ENCODE measurements at regions not wholly inside any gene's neighbourhood (a gene's known extent, or its start where the extent isn't known, plus 50 kb on each side); places are given as distances from the start of the nearest gene placed in this dataset.

DNA sequence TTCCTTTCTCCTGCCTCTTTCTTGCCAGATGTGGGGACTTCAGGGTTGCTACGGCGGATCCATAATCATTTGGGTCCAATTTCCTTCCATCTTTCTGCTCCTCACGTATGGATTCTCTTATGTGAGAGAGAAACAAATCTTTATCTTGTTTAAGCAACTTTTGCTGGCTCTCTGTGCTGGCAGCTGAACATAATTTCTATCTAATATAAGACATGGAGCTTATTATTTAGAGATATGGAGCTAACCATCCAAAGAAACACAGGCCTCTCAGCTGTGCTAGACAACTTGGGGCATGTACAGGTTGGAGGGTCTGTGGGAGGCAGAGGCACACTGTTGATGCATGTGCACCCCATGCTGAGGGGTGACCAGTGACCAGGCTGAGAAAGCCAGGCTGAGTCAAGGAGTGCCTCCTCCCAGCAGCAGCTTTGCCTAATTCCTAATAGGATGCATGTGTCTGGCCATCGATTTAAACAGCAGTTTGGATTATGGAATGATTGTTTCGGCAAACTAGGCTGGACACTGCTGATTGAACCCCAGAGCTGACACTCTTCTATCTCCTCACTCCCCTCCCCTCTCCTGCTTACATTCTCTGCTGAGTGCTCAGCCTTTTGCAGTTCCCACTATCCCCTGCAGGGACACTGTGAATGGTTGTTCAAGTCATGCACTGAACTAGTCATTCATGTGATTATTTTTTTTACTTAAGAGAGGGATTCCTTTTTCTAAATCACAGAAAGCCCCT is 195.8 kb downstream of the ERCC6L2 start:
- Histone ChIP-seq H3K36me3 (replicated peaks in 1 of 2; ENCODE audit: insufficient read depth in 1 of 2, low read depth in 2 of 2) (no peaks in the 10 kb centered on the region), H3K4me3 (no peak overlapping the region), H3K4me1 (peaks cover 50% of the 10 kb centered on the region), H3K27ac (no peak overlapping the region), H3K9me3 (no peaks in the 10 kb centered on the region), H3K27me3 (no peaks in the 10 kb centered on the region)
- ATAC-seq (no peak), DNase-seq (peak in 2 of 4 donors; percentile 42 to 44)
- 84 to 91% methylated on average over 5 of the region's 5 CpGs for WGBS, 2 donors
- intact Hi-C loops (cut with DNase I): no loop called here
- TF ChIP-seq, protein P1, sequence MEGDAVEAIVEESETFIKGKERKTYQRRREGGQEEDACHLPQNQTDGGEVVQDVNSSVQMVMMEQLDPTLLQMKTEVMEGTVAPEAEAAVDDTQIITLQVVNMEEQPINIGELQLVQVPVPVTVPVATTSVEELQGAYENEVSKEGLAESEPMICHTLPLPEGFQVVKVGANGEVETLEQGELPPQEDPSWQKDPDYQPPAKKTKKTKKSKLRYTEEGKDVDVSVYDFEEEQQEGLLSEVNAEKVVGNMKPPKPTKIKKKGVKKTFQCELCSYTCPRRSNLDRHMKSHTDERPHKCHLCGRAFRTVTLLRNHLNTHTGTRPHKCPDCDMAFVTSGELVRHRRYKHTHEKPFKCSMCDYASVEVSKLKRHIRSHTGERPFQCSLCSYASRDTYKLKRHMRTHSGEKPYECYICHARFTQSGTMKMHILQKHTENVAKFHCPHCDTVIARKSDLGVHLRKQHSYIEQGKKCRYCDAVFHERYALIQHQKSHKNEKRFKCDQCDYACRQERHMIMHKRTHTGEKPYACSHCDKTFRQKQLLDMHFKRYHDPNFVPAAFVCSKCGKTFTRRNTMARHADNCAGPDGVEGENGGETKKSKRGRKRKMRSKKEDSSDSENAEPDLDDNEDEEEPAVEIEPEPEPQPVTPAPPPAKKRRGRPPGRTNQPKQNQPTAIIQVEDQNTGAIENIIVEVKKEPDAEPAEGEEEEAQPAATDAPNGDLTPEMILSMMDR (IDR thresholded peaks at IDR 0.05): peak in 6 of 7 experiments; percentile 35 to 54 (median 38)
- no peak for TF ChIP-seq POLR2A (IDR thresholded peaks at IDR 0.05)

GRCh38 chr9:96069629-96070220 is 194.2 kb downstream of the ERCC6L2 start:
- DNase-seq: no peak
- intact Hi-C loops (cut with DNase I): no loop called here
- Histone ChIP-seq H3K27me3 (no peaks in the 10 kb centered on the region), H3K4me3 (no peak overlapping the region), H3K9me3 (no peaks in the 10 kb centered on the region), H3K36me3 (replicated peaks in 1 of 2; ENCODE audit: insufficient read depth in 1 of 2, low read depth in 2 of 2) (no peaks in the 10 kb centered on the region), H3K4me1 (peaks cover 39% of the 10 kb centered on the region), H3K27ac (no peak overlapping the region)
- ATAC-seq: no peak
- 91 to 94% methylated on average over 8 of the region's 8 CpGs for WGBS, 2 donors
- no peak for TF ChIP-seq POLR2A (IDR thresholded peaks at IDR 0.05)
- TF ChIP-seq, protein P1 (IDR thresholded peaks at IDR 0.05): no peak

DNA sequence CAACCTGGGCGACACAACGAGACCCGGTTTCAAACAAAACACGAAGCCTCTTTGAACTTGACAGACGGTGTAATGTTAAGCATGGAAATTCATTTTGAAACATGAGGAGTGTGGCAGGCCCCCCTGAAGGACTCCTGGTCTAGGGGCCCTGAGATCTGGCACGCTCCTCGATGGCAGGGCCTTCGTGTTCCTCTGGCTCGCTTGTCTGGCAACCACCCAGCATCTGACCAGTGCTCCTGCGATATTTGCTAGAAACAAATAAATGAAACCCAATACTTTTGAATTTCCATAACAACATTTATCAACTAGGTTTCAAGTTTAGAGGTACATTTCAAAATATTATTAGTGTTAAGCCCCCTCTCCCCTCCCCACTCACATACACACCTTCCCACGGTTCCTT is 193.0 kb downstream of the ERCC6L2 start:
- H3K4me1 ChIP-seq: peaks cover 29% of the 10 kb centered on the region
- WGBS, 2 donors: 37 to 44% methylated on average over 11 of the region's 11 CpGs
- ATAC-seq (peak; percentile 47), DNase-seq (peak; percentile 78 to 91 (median 86))
- intact Hi-C loops (cut with DNase I): no loop called here
- no peaks in the 10 kb centered on the region for H3K36me3 ChIP-seq (replicated peaks in 1 of 2; ENCODE audit: insufficient read depth in 1 of 2, low read depth in 2 of 2)
- H3K9me3 ChIP-seq: no peaks in the 10 kb centered on the region
- TF ChIP-seq, protein P1 (IDR thresholded peaks at IDR 0.05): no peak
- TF ChIP-seq POLR2A (IDR thresholded peaks at IDR 0.05): no peak
- no peak overlapping the region for H3K4me3 ChIP-seq
- H3K27me3 ChIP-seq: no peaks in the 10 kb centered on the region
- peak overlapping the region in 2 of 4 donors; percentile 6 to 10 for H3K27ac ChIP-seq

GRCh38 chr9:96067600-96067999 is 192.1 kb downstream of the ERCC6L2 start:
- no peaks in the 10 kb centered on the region for H3K27me3 ChIP-seq
- ATAC-seq: no peak
- WGBS, 2 donors: 82 to 86% methylated on average over 5 of the region's 5 CpGs
- H3K27ac ChIP-seq: no peak overlapping the region
- TF ChIP-seq POLR2A (IDR thresholded peaks at IDR 0.05): no peak
- TF ChIP-seq, protein P1 (IDR thresholded peaks at IDR 0.05): no peak
- H3K36me3 ChIP-seq (replicated peaks in 1 of 2; ENCODE audit: insufficient read depth in 1 of 2, low read depth in 2 of 2): no peaks in the 10 kb centered on the region
- intact Hi-C loops (cut with DNase I): no loop called here
- DNase-seq: no peak
- peaks cover 20% of the 10 kb centered on the region for H3K4me1 ChIP-seq
- H3K4me3 ChIP-seq: no peak overlapping the region
- H3K9me3 ChIP-seq: no peaks in the 10 kb centered on the region

All from body of pancreas (tissue), 4 donors.